ENCODE measurements at regions not wholly inside any gene's neighbourhood (a gene's known extent, or its start where the extent isn't known, plus 50 kb on each side); places are given as distances from the start of the nearest gene placed in this dataset.

DNA sequence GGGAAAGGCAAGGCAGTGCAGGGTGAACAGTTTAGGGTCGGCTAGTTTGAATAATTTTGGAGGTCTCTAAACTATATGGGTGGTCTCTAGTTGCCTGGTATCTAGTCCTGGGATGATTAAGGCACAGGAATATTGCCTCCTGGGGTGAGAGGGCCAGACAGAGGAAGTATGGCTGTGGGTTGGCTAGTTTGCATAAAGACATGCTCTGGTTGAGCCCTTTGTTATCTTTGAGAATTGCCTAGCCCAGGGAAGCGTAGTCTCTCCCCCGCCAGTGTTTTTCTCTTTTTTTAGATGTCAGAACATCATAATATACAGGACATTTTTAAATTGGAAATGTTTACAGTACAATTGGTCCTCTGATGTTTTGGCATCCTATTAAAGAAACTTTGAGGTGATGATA is 163.5 kb downstream of the PWWP3B start:
- no peak for DNase-seq

DNA sequence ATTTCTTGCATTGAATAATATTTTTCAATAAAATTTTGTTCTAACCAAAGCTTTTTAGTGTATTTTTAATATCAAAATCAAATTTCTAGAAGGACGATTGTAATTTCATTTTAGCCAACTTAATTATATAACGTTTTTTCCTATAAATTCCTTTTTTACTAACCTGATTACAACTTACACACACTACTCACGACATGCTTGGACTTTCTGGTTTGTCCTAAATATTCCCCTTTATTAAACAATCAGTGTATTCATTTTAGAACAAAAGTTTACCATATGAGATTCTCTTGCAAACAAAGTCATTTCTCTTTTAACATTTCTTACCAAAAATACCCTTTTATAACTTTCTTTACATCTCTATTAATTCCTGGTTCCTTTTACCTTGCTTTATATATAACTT is 173.7 kb downstream of the PWWP3B start:
- Histone ChIP-seq H2AFZ (ENCODE audit: low read depth, low read length) (no peak overlapping the region), H3K9me3 (ENCODE audit: control insufficient read depth, low read length) (peaks cover 26% of the 10 kb centered on the region), H3K9ac (ENCODE audit: low read length) (no peak overlapping the region), H4K8ac (ENCODE audit: low read length) (no peak overlapping the region), H3K36me3 (ENCODE audit: control insufficient read depth in 1 of 2, insufficient read depth in 2 of 2, low read depth in 1 of 2, low read length in 2 of 2) (no peaks in the 10 kb centered on the region), H2BK12ac (ENCODE audit: low read length in 2 of 2) (no peak overlapping the region), H3K4me1 (ENCODE audit: control insufficient read depth, insufficient read depth, low read depth, low read length) (no peaks in the 10 kb centered on the region), H3K4ac (ENCODE audit: low read depth in 1 of 2, low read length in 2 of 2) (no peak overlapping the region), H3K4me3 (ENCODE audit: insufficient read depth in 1 of 2, low read depth in 1 of 2, low read length in 2 of 2) (no peak overlapping the region), H3K27me3 (ENCODE audit: control insufficient read depth in 1 of 2, insufficient read depth in 1 of 2, low read length in 2 of 2) (no peaks in the 10 kb centered on the region), H2BK15ac (ENCODE audit: low read depth, poor library complexity, severe bottlenecking) (no peak overlapping the region), H3K79me1 (replicated peaks; ENCODE audit: low read length, poor library complexity, severe bottlenecking) (no peaks in the 10 kb centered on the region), H2BK120ac (ENCODE audit: low read depth, low read length) (no peak overlapping the region), H4K91ac (ENCODE audit: low read length) (no peak overlapping the region), H3K23ac (ENCODE audit: low read length in 2 of 2) (no peak overlapping the region), H3K27ac (ENCODE audit: low read length, poor library complexity, severe bottlenecking) (no peak overlapping the region), H2BK5ac (ENCODE audit: low read depth, low read length, poor library complexity, severe bottlenecking) (no peak overlapping the region), H3K14ac (ENCODE audit: low read length in 2 of 2) (no peak overlapping the region), H2AK5ac (ENCODE audit: low read length, severe bottlenecking) (no peak overlapping the region), H3K4me2 (ENCODE audit: low read length, poor library complexity, severe bottlenecking) (no peak overlapping the region), H3K18ac (ENCODE audit: low read depth in 1 of 2, low read length in 2 of 2) (no peak overlapping the region)
- no peak for DNase-seq
- 34% methylated on average over 3 of the region's 3 CpGs for WGBS

More for the DNA sequence above, 163.5 kb downstream of the PWWP3B start:
- Histone ChIP-seq H3K79me1 (replicated peaks; ENCODE audit: low read length, poor library complexity, severe bottlenecking) (no peaks in the 10 kb centered on the region), H2BK12ac (ENCODE audit: low read length in 2 of 2) (no peak overlapping the region), H2AK5ac (ENCODE audit: low read length, severe bottlenecking) (no peak overlapping the region), H2BK5ac (ENCODE audit: low read depth, low read length, poor library complexity, severe bottlenecking) (no peak overlapping the region), H3K4ac (ENCODE audit: low read depth in 1 of 2, low read length in 2 of 2) (no peak overlapping the region), H3K27me3 (ENCODE audit: control insufficient read depth in 1 of 2, insufficient read depth in 1 of 2, low read length in 2 of 2) (peaks cover 0 to 4% of the 10 kb centered on the region in 2 experiments), H3K4me2 (ENCODE audit: low read length, poor library complexity, severe bottlenecking) (no peak overlapping the region), H3K9ac (ENCODE audit: low read length) (no peak overlapping the region), H3K9me3 (ENCODE audit: control insufficient read depth, low read length) (no peaks in the 10 kb centered on the region), H3K36me3 (ENCODE audit: control insufficient read depth in 1 of 2, insufficient read depth in 2 of 2, low read depth in 1 of 2, low read length in 2 of 2) (no peaks in the 10 kb centered on the region), H3K4me1 (ENCODE audit: control insufficient read depth, insufficient read depth, low read depth, low read length) (no peaks in the 10 kb centered on the region), H3K4me3 (ENCODE audit: insufficient read depth in 1 of 2, low read depth in 1 of 2, low read length in 2 of 2) (no peak overlapping the region), H2BK15ac (ENCODE audit: low read depth, poor library complexity, severe bottlenecking) (no peak overlapping the region), H4K8ac (ENCODE audit: low read length) (no peak overlapping the region), H4K91ac (ENCODE audit: low read length) (no peak overlapping the region), H3K27ac (ENCODE audit: low read length, poor library complexity, severe bottlenecking) (no peak overlapping the region), H2BK120ac (ENCODE audit: low read depth, low read length) (no peak overlapping the region), H3K18ac (ENCODE audit: low read depth in 1 of 2, low read length in 2 of 2) (no peak overlapping the region), H3K23ac (ENCODE audit: low read length in 2 of 2) (no peak overlapping the region), H3K14ac (ENCODE audit: low read length in 2 of 2) (no peak overlapping the region), H2AFZ (ENCODE audit: low read depth, low read length) (no peak overlapping the region)
- WGBS: 50% methylated on average over 1 of the region's 3 CpGs

DNA sequence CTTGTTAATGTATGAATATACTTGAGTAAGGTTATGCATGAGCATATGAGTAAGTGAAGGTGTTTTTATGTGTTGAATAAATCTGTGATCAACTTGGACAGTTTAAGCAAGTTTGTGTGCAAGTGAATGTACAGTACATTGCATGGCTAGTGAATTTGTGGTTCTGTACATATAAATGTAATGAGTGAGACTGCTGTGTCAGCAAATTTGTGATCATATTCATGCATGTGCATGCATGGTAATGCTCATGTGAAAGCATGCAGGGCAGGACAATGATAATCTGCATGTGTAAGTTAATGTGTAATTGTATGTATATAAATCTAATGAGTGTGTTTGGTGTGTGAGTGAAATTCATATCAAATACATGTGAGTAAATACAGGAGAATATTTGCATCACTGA is 188.5 kb downstream of the PWWP3B start:
- no peaks in the 10 kb centered on the region for H3K36me3 ChIP-seq (ENCODE audit: control insufficient read depth in 1 of 2, insufficient read depth in 2 of 2, low read depth in 1 of 2, low read length in 2 of 2)
- no peak overlapping the region for H2BK5ac ChIP-seq (ENCODE audit: low read depth, low read length, poor library complexity, severe bottlenecking)
- H3K4me2 ChIP-seq (ENCODE audit: low read length, poor library complexity, severe bottlenecking): no peak overlapping the region
- H3K18ac ChIP-seq (ENCODE audit: low read depth in 1 of 2, low read length in 2 of 2): no peak overlapping the region
- H2AK5ac ChIP-seq (ENCODE audit: low read length, severe bottlenecking): no peak overlapping the region
- H2BK15ac ChIP-seq (ENCODE audit: low read depth, poor library complexity, severe bottlenecking): no peak overlapping the region
- no peaks in the 10 kb centered on the region for H3K9me3 ChIP-seq (ENCODE audit: control insufficient read depth, low read length)
- no peaks in the 10 kb centered on the region for H3K79me1 ChIP-seq (replicated peaks; ENCODE audit: low read length, poor library complexity, severe bottlenecking)
- H3K14ac ChIP-seq (ENCODE audit: low read length in 2 of 2): no peak overlapping the region
- no peak overlapping the region for H2AFZ ChIP-seq (ENCODE audit: low read depth, low read length)
- no peak overlapping the region for H3K23ac ChIP-seq (ENCODE audit: low read length in 2 of 2)
- H3K9ac ChIP-seq (ENCODE audit: low read length): no peak overlapping the region
- peaks cover 0 to 3% of the 10 kb centered on the region in 2 experiments for H3K27me3 ChIP-seq (ENCODE audit: control insufficient read depth in 1 of 2, insufficient read depth in 1 of 2, low read length in 2 of 2)
- no peak overlapping the region for H4K8ac ChIP-seq (ENCODE audit: low read length)
- no peak overlapping the region for H3K4me3 ChIP-seq (ENCODE audit: insufficient read depth in 1 of 2, low read depth in 1 of 2, low read length in 2 of 2)
- DNase-seq: no peak
- no peak overlapping the region for H3K27ac ChIP-seq (ENCODE audit: low read length, poor library complexity, severe bottlenecking)
- no peak overlapping the region for H4K91ac ChIP-seq (ENCODE audit: low read length)
- H2BK12ac ChIP-seq (ENCODE audit: low read length in 2 of 2): no peak overlapping the region
- H3K4ac ChIP-seq (ENCODE audit: low read depth in 1 of 2, low read length in 2 of 2): no peak overlapping the region
- H3K4me1 ChIP-seq (ENCODE audit: control insufficient read depth, insufficient read depth, low read depth, low read length): no peaks in the 10 kb centered on the region
- no peak overlapping the region for H2BK120ac ChIP-seq (ENCODE audit: low read depth, low read length)

DNA sequence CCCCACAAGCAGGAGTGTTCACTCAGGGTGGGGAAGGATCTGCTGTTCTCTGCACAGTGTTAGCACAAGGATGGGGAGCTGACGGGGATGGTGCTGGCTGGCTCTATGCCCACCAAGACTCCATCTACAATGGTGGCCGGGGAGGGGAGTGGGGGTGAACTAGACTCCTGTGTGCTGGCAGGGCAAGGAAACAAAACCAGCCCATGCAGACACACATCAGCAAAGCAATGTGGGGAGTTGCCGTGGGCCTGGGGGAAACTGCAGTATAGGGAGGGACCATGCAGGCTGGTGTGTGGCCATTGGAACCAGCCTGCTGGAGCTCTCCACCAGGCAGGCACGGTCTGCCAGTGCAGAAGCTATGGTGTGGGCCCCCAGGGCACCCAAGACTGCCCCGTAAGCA is 195.1 kb downstream of the PWWP3B start:
- 57% methylated on average over 3 of the region's 5 CpGs for WGBS

More for the DNA sequence above, 195.1 kb downstream of the PWWP3B start:
- Histone ChIP-seq H3K14ac (ENCODE audit: low read length in 2 of 2) (no peak overlapping the region), H3K4me1 (ENCODE audit: control insufficient read depth, insufficient read depth, low read depth, low read length) (no peaks in the 10 kb centered on the region), H3K9ac (ENCODE audit: low read length) (no peak overlapping the region), H2BK5ac (ENCODE audit: low read depth, low read length, poor library complexity, severe bottlenecking) (no peak overlapping the region), H3K36me3 (ENCODE audit: control insufficient read depth in 1 of 2, insufficient read depth in 2 of 2, low read depth in 1 of 2, low read length in 2 of 2) (no peaks in the 10 kb centered on the region), H2AK5ac (ENCODE audit: low read length, severe bottlenecking) (no peak overlapping the region), H3K4me3 (ENCODE audit: insufficient read depth in 1 of 2, low read depth in 1 of 2, low read length in 2 of 2) (no peak overlapping the region), H3K79me1 (replicated peaks; ENCODE audit: low read length, poor library complexity, severe bottlenecking) (no peaks in the 10 kb centered on the region), H3K18ac (ENCODE audit: low read depth in 1 of 2, low read length in 2 of 2) (no peak overlapping the region), H3K4ac (ENCODE audit: low read depth in 1 of 2, low read length in 2 of 2) (no peak overlapping the region), H3K27ac (ENCODE audit: low read length, poor library complexity, severe bottlenecking) (no peak overlapping the region), H2BK15ac (ENCODE audit: low read depth, poor library complexity, severe bottlenecking) (no peak overlapping the region), H3K27me3 (ENCODE audit: control insufficient read depth in 1 of 2, insufficient read depth in 1 of 2, low read length in 2 of 2) (peaks cover 0 to 3% of the 10 kb centered on the region in 2 experiments), H4K91ac (ENCODE audit: low read length) (no peak overlapping the region), H2BK12ac (ENCODE audit: low read length in 2 of 2) (no peak overlapping the region), H3K9me3 (ENCODE audit: control insufficient read depth, low read length) (no peaks in the 10 kb centered on the region), H2AFZ (ENCODE audit: low read depth, low read length) (no peak overlapping the region), H4K8ac (ENCODE audit: low read length) (no peak overlapping the region), H3K4me2 (ENCODE audit: low read length, poor library complexity, severe bottlenecking) (no peak overlapping the region), H2BK120ac (ENCODE audit: low read depth, low read length) (no peak overlapping the region), H3K23ac (ENCODE audit: low read length in 2 of 2) (no peak overlapping the region)
- no peak for DNase-seq

Measured in mesenchymal stem cell (in vitro differentiated cells and primary cell).